ENCODE measurements at regions not wholly inside any gene's neighbourhood (a gene's known extent, or its start where the extent isn't known, plus 50 kb on each side); places are given as distances from the start of the nearest gene placed in this dataset.
"Not testable (repeated sequence)": the region's sequence is repeated elsewhere in the genome, so short reads cannot be mapped to it uniquely, and the experiment has no call there.

DNA sequence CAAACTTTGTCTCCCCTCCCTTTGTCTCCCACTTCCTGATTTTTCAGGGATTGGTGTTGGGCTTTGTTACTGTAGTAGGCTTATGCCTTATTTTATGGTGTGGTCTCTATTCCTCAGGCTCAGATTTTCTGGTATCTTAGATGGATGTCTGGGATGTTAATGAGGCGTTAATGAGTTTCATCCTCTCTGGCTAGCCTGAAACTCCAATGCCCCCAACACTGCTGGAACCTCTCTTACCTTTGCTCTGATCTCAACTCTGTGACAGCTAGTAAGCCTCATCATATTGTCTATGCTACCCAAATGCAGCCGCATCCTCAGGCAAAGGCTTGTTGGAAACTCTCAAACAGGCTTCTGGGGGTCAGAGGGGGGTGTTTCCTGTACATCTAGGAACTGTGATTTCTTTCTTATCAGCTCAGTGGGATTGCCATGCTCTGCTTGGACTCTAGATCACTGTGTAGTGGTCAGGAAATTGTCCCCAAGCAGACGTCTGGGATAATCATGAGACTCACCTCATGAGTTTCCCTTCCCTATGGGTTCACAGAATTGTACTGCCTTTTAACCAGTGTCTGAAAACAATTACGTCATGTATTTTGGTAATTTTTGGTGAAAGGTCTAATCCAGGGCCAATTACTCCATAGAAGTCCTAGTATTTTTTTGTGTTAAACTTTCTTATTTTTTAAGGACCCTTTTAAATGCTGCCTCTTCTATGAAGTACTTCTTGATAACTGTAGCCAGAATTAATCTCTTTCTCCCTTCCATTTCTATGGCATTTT is 88.8 kb upstream of the TRPC7 start:
- no peak for DNase-seq

DNA sequence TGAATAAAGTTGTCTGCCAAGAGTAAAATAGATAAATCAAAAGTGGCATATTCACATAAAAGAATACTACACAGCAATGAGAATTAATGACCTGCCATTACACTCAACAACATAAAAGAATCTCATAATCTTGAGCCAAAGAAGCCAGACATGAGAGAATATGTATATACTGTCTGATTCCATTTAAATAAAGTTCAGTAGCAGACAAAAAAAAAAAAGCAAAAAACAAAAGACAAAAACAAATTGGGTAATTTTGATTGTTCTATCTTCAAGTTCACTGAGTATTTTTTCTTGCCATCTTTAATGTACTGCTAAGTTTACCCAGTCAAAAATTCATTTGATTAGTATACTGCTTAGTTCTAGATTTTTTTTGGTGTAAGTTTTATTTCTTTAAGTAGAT is 87.9 kb upstream of the TRPC7 start:
- no peak for DNase-seq

DNA sequence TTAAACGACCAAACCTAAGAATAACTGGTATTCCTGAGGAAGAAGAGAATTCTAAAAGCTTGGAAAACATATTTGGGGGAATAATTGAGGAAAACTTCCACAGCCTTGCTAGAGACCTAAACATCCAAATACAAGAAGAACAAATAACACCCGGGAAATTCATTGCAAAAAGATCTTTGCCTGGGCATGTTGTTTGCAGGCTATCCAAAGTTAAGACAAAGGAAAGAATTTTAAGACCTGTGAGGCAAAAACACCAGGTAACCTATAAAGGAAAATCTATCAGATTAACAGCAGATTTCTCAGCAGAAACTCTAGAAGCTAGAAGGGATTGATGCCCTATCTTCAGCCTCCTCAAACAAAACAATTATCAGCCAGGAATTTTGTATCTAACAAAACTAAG is 82.2 kb upstream of the TRPC7 start:
- not testable (repeated sequence) for DNase-seq

DNA sequence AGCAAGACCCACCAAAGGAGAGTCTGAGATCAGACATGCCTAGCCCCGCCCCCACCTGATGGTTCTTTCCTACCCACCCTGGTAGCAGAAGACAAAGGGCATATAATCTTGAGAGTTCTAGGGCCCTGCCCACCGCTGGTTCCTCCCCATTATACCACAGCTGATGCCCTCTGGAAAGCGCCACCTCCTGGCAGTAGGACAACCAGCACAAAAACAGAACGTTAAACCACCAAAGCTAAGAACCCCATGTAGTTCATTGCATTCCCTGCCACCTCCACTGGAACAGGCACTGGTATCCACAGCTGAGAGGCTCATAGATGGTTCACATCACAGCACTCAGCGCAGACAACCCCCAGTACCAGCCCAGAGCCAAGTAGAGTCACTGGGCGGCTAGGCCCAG is 81.2 kb upstream of the TRPC7 start:
- no peak for DNase-seq

DNA sequence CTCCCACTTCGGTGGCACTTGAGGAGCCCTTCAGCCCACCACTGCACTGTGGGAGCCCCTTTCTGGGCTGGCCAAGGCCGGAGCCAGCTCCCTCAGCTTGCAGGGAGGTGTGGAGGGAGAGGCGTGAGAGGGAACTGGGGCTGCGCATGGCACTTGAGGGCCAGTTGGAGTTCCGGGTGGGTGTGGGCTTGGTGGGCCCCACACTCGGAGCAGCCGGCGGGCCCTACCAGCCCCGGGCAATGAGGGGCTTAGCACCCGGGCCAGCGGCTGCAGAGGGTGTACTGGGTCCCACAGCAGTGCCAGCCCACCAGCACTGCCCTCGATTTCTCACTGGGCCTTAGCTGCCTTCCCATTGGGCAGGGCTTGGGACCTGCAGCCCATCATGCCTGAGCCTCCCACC is 78.8 kb upstream of the TRPC7 start:
- DNase-seq = not testable (repeated sequence)

DNA sequence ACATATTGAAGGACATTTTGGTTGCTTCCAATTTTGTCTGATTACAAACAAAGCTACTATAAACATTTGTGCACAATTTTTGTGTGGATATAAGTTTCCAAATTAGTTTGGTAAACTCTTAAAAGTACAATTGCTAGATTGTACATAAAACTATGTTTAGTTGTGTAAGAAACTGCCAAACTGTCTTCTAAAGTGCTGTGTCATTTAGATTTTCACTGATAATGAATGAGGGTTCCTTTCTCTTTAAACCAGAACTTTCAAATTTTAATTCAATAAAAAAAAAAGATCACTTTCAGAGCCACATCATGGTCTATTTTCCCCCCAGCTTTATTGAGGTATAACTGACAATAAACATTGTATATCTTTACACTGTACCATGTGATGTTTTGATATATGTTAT is 74.0 kb upstream of the TRPC7 start:
- DNase-seq = no peak

DNA sequence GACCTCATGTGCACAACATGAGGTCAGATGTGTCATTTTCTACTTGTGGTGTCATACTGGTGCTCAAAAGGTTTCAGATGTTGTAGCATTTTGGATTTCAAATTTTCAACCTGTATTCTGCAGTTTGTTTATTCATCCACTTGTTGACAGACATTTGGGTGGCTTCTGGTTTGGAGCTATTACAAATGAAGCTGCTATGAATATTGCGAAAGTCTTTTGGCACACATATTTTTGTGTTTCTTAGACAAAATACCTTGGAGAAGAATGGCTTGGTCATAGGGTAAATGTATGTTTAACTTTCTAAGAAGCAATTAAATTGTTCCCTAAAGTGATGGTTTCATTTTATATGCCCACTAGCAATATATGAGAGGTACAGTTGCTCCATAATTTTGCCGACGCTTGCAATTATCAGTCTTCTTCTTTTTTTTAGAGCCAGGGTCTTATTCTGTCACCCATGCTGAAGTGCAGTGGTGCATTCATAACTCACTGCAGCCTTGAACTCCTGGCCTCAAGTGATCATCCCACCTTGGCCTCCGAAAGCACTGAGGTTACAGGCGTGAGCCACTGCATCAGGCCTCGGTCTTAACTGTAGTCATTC is 70.7 kb upstream of the TRPC7 start:
- DNase-seq = no peak

DNA sequence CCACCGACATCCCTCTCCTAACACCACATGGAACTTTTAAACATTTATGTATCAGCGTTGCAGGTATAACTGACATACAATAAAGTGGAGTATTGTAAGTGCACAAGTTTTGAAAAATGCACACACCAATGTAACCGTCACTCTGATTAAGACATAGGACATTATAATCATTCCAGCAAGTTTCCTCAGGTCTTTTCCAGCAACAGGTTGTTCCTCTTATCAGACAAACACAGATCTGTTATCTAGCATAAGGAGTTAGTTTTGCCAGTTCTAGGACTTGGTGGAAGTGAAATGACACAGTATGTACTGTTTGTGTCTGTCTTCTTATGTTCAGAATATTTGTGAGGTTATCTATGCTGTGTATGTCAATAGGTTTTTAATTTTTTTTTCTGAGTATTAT is 69.5 kb upstream of the TRPC7 start:
- DNase-seq = no peak

DNA sequence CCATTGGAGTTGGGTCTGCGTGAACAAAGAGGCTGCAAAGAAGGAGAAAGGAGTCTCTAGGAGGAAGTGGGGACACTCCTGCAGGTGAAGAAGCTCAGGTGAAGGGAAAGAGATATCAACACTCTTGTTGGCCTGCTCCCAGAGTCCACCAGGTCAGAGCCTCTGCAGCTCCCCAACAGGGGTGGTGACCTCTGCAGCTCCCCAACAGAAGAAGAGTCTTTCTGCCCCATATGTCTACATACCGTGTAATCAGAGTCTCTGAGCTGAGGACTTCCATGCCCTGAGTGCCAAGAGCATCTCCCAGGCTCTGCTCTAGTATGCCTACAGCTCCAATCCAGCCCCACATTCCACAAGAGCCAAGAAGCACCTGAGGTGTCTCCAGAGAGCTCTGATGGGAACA is 67.4 kb upstream of the TRPC7 start:
- DNase-seq = no peak

DNA sequence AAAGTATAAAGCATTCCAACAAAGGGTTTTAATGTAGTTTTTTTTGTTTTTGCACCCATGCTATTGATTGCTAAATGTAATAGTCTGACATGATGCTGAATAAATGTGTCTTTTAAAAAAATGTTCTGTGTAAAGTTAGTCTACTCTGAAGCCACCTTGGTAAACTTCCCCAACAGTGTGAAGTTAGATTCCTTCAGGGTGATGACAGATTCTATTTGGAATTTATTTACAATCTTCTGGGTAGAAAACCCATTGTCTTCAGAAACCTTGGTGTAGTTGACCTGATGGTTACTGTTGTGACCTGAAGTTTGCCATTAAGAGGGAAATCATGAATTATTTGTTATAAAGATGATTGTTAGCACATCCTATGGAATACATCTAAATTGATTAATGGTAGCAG is 64.7 kb upstream of the TRPC7 start:
- DNase-seq = no peak

DNA sequence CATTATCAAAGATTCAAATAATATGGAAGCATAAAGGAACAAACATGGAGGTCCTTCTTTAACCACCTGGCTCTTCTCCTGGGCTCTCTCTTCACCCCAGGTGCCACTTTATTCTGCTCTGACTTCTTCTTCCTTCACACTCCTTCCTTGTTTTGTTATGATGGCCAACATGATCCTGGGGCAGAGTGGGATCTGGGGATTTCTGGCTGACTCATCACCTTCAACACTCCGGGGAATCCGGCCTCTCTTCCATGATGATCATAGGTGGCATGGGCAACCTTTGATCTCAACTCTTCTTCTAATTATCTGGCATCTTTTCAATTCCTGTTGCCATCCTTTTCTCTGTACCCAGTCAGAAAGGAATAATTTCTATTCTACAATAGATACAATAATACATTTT is 62.1 kb upstream of the TRPC7 start:
- no peak for DNase-seq

DNA sequence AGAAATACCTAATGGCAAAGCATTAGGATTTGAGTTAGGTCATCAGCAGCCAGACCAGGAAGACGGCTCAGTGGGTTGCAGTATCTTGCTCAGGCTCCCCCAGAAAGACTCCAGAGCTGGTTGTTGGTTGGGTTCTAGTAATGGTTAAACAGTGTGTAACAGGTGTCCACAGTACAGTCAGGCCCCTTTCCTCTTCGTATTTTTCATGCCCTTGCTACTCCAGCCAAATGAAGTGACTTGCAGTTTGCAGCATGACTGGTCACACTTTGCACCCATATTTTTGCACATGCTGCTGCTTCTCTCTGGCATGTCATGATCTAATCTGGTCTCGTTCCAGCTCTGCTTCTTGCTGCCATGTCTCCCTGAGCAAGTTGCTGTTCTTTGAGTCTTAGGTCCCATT is 60.6 kb upstream of the TRPC7 start:
- no peak for DNase-seq

DNA sequence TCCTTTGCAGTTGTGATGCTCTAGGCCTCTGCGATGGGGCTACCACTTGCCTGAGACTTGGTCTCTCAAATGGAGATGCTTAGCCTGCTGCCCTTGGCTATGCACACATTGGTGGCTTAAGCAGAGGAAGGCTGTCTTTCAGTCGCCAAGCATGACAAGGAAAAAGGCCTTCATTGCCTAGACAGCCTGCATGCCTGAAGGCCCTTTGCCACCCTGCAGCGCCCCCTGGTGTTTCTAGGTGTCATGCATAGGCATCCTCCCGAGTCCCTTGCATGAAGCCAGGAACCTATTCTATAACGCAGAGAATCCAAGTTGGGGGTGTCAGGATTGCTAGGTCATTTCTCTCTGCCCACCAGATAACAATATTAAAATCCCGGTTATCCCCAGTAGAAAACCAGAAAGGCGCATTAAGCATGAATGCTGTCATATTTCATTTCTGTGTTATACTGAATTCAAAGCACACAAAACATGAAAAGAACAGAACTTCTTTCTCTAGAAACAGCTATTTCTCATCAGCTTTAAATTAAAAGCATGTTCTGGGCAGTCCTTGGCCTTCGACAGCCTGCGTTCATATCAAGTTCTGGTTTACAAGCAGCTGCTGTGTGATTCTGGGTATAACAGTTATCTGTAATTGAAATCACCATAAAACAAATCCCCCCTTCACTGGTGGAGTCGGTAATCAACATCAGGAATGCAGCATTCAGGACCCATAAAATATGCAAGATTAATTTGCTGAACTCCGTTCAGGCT is 59.7 kb upstream of the TRPC7 start:
- DNase-seq = peak; percentile 17

DNA sequence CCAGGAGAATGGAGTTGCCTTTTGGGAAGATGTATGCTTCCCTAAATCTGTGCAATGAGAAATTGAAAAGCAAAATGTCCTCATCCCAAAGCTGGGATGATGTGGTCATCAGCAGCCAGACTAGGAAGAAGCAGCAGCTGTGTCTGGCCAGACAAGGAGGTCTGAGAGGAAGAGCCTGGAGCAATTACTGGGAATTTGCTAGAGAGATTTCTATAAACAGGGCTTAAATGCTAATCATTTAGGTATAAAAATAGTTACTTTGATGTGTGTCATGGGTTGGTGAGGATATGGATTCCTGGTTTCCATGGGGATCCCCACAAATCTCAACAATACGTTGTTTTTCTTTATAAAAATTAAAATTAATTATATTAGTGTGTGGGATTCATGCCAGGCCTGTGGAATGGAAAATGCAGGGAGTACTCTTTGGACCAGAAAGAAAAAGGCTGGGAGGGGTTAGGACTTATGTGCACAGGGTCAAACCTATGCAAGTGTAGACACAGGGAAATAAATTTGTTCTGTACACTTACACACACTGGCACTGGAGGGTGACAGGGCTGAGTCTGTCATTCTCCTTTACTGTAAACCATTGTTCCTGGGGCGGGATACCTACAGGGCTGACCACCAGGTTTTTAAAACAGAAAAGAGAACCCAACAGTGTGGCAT is 58.7 kb upstream of the TRPC7 start:
- no peak for DNase-seq

DNA sequence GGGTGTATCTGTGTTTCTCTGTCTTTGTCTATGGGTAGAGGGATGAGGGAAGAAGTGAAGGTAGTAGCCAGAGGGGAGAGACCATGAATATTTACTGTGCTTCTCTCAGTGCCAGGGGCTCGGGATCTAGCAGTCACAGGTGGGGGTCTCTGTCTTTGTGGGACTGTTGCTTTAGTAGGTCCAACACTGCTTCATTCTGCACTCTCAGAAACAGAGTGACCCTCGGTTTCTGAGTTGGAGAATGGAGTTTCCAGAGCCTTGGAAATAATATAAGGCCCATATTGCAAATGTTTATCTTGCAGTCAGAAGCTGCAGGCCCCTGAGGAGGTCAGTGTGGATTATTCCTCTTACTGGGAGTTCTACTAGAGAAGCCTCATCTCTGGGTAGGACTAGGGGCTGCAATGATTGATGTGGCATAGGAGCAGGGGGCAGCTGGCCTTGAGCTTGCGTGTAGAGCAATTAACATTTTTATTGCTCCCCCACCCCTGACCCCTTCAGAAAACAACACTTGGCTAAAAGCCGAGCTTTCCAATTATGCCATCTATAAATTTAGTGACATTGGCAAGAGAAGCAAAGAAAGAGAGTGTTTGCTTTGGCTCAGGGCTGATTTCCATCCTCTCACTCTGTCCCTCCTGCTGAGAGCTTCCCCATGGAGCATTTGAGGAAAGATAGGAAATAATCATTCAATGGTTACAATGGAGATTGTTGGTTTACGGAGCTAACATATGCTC is 55.0 kb upstream of the TRPC7 start:
- no peak for DNase-seq

DNA sequence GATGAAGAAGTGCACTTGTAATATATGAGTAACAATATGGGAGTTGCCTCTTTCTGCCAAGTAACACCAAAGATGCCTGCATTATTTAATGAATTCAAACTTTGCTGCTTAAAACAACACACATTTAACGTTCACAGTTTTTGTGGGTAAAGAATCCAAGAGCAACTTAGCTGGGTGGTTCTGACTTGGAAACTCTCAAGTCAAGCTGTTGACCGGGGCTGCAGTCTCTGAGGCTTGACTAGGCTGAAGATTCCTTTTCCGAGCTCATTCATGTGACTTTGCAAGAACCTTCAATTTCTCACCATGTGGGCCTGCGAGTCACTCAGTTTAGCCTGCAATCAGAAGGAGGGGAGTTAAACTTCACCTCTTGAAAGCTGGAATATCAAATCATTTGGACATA is 53.0 kb upstream of the TRPC7 start:
- DNase-seq = no peak
